PC-9 (cell line): ENCODE measurements at regions not wholly inside any gene's neighbourhood (a gene's known extent, or its start where the extent isn't known, plus 50 kb on each side); places are given as distances from the start of the nearest gene placed in this dataset.

Experiments used
- BruUV-seq: library from RNA; stranded (reverse); fragments of 400-500 nt; replicated peaks from 2 replicates; lab custom pipeline; 2021; lab: Mats Ljungman, UMichigan
- CTCF ChIA-PET: fragments of 300-600 bp; sonication (Branson Sonifier 250); formaldehyde crosslinking; loops from one replicate; lab custom pipeline; 2022; ENCODE audit warnings: antibody characterized with exemption; lab: Charles Lee
- POLR2A ChIA-PET: fragments of 300-600 bp; sonication (Branson Sonifier 250); formaldehyde crosslinking; loops from one replicate; lab custom pipeline; 2022; ENCODE audit warnings: antibody characterized with exemption; ENCODE audit not compliant: unreplicated experiment; lab: Charles Lee
- DNase-seq, 2 experiments: peaks; one replicate each; pipeline versions ENCODE4 v3.0.0 to v3.0.0-alpha.2; 2015 to 2022; ENCODE audit warnings: mixed read lengths in 1 of 2
- H2AFZ ChIP-seq: fragments of 200-600 bp; sonication (generic); 2 replicates; pipeline ENCODE4 v1.8.1; 2017; ENCODE audit warnings: antibody characterized with exemption
- H3F3A ChIP-seq: fragments of 200-600 bp; sonication (generic); 2 replicates; pipeline ENCODE4 v1.8.1; 2017; ENCODE audit warnings: antibody characterized with exemption, mild to moderate bottlenecking, low read depth; ENCODE audit not compliant: insufficient read depth
- H3K27ac ChIP-seq: fragments of 200-600 bp; sonication (generic); 2 replicates; pipeline ENCODE4 v1.6.1; 2016; ENCODE audit warnings: mixed run types
- H3K27me3 ChIP-seq: fragments of 200-600 bp; sonication (generic); 2 replicates; pipeline ENCODE4 v1.6.1; 2016; ENCODE audit warnings: low read depth, mixed run types; ENCODE audit not compliant: insufficient read depth
- H3K36me3 ChIP-seq: fragments of 200-600 bp; sonication (generic); 2 replicates; pipeline ENCODE4 v1.6.1; 2016; ENCODE audit warnings: low read depth, mixed run types
- H3K4me1 ChIP-seq: fragments of 200-600 bp; sonication (generic); replicated peaks from 2 replicates; pipeline ENCODE4 v1.6.1; 2016; ENCODE audit warnings: mixed run types; ENCODE audit not compliant: insufficient read depth
- H3K4me2 ChIP-seq: fragments of 200-600 bp; sonication (generic); 2 replicates; pipeline ENCODE4 v1.6.1; 2017; ENCODE audit warnings: mixed run types
- H3K4me3 ChIP-seq: fragments of 200-600 bp; sonication (generic); 2 replicates; pipeline ENCODE4 v1.6.1; 2016; ENCODE audit warnings: mixed run types
- H3K79me2 ChIP-seq: fragments of 200-600 bp; sonication (generic); 2 replicates; pipeline ENCODE4 v1.6.1; 2017; ENCODE audit warnings: low read depth, mixed run types
- H3K9me2 ChIP-seq: fragments of 200-600 bp; sonication (generic); 2 replicates; pipeline ENCODE4 v1.8.1; 2017; ENCODE audit warnings: mild to moderate bottlenecking; ENCODE audit not compliant: insufficient read depth
- H3K9me3 ChIP-seq: fragments of 200-600 bp; sonication (generic); 2 replicates; pipeline ENCODE4 v1.8.1; 2016; ENCODE audit warnings: low read depth; ENCODE audit not compliant: insufficient read depth
- H4K20me1 ChIP-seq: fragments of 200-600 bp; sonication (generic); 2 replicates; pipeline ENCODE4 v1.8.1; 2017; ENCODE audit not compliant: insufficient read depth
- EZH2 ChIP-seq: fragments of 200-600 bp; sonication (generic); IDR thresholded peaks from 2 replicates; pipeline ENCODE4 v1.8.0; 2017; ENCODE audit warnings: antibody characterized with exemption, low read depth
- intact Hi-C: fragments of 100-400 bp; cut with micrococcal nuclease; formaldehyde crosslinking; loops from one replicate; pipeline ENCODE4 v1.10.0; 2022; ENCODE audit not compliant: unreplicated experiment
- TF ChIP-seq, protein P1 (sequence below): fragments of 200-600 bp; sonication (generic); conservative IDR thresholded peaks from 2 replicates; pipeline ENCODE4 v1.6.1; 2017; ENCODE audit warnings: mixed run types, antibody characterized with exemption, mild to moderate bottlenecking, moderate library complexity

DNA sequence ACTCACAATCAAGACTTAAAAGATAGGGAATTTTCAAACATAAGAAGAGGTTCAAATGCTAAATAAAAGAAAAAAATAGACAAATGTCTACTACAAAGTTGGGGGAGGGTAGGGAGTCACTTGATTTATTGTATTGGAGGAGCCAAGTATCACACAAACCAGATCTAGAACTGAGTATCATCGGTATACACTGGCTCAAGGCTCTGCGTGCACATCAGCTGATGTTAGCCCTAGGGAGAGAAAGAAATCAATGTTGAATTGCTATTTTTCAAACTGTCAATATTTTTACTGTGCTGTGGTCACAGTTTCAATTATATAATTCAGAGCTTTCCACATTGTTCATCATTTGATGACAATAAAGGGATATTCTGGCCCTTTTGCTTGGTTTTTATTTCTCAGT, 54.9 kb upstream of the RXFP2 start:
- no peaks in the 10 kb centered on the region for H3K36me3 ChIP-seq
- H3K27me3 ChIP-seq = peaks cover 41% of the 10 kb centered on the region; the same call in 1 of the 2 replicates
- no peaks in the 10 kb centered on the region for H3K79me2 ChIP-seq
- no peaks in the 10 kb centered on the region for H3F3A ChIP-seq
- no peak for DNase-seq
- H3K4me1 ChIP-seq = no peaks in the 10 kb centered on the region
- H2AFZ ChIP-seq = no peak overlapping the region
- H3K27ac ChIP-seq = no peak overlapping the region
- no peak overlapping the region for H3K4me3 ChIP-seq
- no peaks in the 10 kb centered on the region for H4K20me1 ChIP-seq
- H3K4me2 ChIP-seq = no peak overlapping the region
- no TSS peak for BruUV-seq
- intact Hi-C loops = no loop called here
- no peak for TF ChIP-seq EZH2
- TF ChIP-seq, protein P1, sequence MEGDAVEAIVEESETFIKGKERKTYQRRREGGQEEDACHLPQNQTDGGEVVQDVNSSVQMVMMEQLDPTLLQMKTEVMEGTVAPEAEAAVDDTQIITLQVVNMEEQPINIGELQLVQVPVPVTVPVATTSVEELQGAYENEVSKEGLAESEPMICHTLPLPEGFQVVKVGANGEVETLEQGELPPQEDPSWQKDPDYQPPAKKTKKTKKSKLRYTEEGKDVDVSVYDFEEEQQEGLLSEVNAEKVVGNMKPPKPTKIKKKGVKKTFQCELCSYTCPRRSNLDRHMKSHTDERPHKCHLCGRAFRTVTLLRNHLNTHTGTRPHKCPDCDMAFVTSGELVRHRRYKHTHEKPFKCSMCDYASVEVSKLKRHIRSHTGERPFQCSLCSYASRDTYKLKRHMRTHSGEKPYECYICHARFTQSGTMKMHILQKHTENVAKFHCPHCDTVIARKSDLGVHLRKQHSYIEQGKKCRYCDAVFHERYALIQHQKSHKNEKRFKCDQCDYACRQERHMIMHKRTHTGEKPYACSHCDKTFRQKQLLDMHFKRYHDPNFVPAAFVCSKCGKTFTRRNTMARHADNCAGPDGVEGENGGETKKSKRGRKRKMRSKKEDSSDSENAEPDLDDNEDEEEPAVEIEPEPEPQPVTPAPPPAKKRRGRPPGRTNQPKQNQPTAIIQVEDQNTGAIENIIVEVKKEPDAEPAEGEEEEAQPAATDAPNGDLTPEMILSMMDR = no peak
- ChIA-PET POLR2A (no interaction called here), CTCF (no interaction called here)
- no peaks in the 10 kb centered on the region for H3K9me2 ChIP-seq
- no peaks in the 10 kb centered on the region for H3K9me3 ChIP-seq

DNA sequence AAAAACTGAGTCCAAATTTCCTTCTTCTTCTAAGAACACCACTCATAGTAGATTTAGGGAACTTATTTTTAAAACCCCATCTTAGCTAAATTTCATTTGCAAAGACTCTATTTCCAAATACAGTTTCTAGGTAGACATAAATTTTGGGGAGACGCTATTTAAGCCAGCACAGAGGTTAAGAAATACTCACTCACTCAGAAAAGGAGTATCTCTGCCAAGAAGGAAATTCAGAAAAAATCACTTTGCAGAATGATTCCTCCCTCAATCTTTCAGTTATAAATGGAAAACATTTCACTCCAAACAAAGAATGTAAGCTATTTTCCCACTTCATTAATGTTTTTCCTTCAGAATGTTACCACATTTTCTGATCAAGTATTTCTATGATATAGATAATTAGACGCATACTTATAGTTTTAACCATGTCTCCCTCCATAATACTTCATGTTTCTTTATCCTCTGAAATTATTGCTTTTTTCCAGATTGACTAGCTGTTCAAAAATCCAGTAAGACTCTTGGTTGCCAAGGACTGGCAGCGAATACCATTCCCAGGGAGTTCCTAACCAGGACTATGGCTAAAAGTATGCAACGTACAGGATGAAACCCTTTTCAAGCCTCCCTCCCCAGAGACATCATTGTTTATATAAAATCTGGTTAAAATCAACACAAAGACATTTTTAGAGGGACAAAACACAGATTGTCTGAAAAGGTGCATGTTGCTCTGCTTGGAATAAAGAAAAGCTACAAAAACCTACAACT, 52.5 kb upstream of the RXFP2 start:
- Histone ChIP-seq H3K9me2 (no peaks in the 10 kb centered on the region), H3K36me3 (no peaks in the 10 kb centered on the region), H3K4me1 (no peaks in the 10 kb centered on the region), H3K4me3 (no peak overlapping the region), H3K4me2 (no peak overlapping the region), H2AFZ (no peak overlapping the region), H3K27me3 (peaks cover 30% of the 10 kb centered on the region; the same call in 1 of the 2 replicates), H3K79me2 (no peaks in the 10 kb centered on the region), H3F3A (no peaks in the 10 kb centered on the region), H3K9me3 (no peaks in the 10 kb centered on the region), H4K20me1 (no peaks in the 10 kb centered on the region), H3K27ac (no peak overlapping the region)
- intact Hi-C loops = no loop called here
- ChIA-PET POLR2A (no interaction called here), CTCF (no interaction called here)
- DNase-seq = no peak
- BruUV-seq = no TSS peak
- TF ChIP-seq, protein P1 = no peak
- TF ChIP-seq EZH2 = no peak
